GM12878 (cell line): ENCODE measurements at regions not wholly inside any gene's neighbourhood (a gene's known extent, or its start where the extent isn't known, plus 50 kb on each side); places are given as distances from the start of the nearest gene placed in this dataset.

Source experiments
- ATAC-seq: fragments of 200-7000 bp; cut with Tn5 transposase; 3 replicates; pipeline ENCODE4 v1.9.1; 2020; ENCODE audit warnings: mild to moderate bottlenecking, moderate library complexity
- BruUV-seq: library from RNA; stranded (reverse); fragments of 400-500 nt; replicated peaks from 2 replicates; lab custom pipeline; 2021; lab: Mats Ljungman, UMichigan
- CTCF ChIA-PET: fragments of 300-600 bp; sonication (Branson Sonifier 250); formaldehyde crosslinking; extraction: SDS; loops from one replicate; lab custom pipeline; 2021; ENCODE audit warnings: inconsistent platforms; lab: Yijun Ruan, JAX
- POLR2A ChIA-PET: fragments of 350-600 bp; formaldehyde crosslinking; extraction: SDS; loops from one replicate; lab custom pipeline; 2021; ENCODE audit warnings: inconsistent platforms; lab: Charles Lee
- RAD21 ChIA-PET: fragments of 300-600 bp; sonication (Branson Sonifier 250); formaldehyde crosslinking; loops from one replicate; lab custom pipeline; 2023; ENCODE audit warnings: antibody characterized with exemption; ENCODE audit not compliant: unreplicated experiment; lab: Charles Lee
- SMC1A ChIA-PET: fragments of 300-600 bp; sonication (Branson Sonifier 250); formaldehyde crosslinking; loops from one replicate; lab custom pipeline; 2023; ENCODE audit not compliant: unreplicated experiment, uncharacterized antibody; lab: Charles Lee
- DNase-seq: peaks from one replicate; pipeline ENCODE4 v3.0.0-alpha.2; 2011; ENCODE audit warnings: low read depth, low spot score
- FAIRE-seq: peaks from 3 replicates; lab custom pipeline; 2011; peaks lifted over from hg19 to GRCh38; lab: Jason Lieb, UNC
- H2AFZ ChIP-seq: 2 replicates; pipeline ENCODE4 v1.6.0; 2011; ENCODE audit warnings: low read depth, low read length, control low read depth; ENCODE audit not compliant: control insufficient read depth
- H3K27ac ChIP-seq: 2 replicates; pipeline ENCODE4 v1.5.1; 2011; ENCODE audit warnings: control low read depth; ENCODE audit not compliant: control insufficient read depth, insufficient read depth
- H3K27me3 ChIP-seq, 2 experiments: replicated peaks in 1 of 2; 2 replicates each; pipeline versions ENCODE4 v1.6.0 to v1.6.1; 2011; ENCODE audit warnings: low read length in 1 of 2; ENCODE audit not compliant: control insufficient read depth in 2 of 2, insufficient read depth in 2 of 2
- H3K36me3 ChIP-seq, 2 experiments: 2 replicates each; pipeline ENCODE4 v1.5.1; 2011; ENCODE audit warnings: low read length in 1 of 2; ENCODE audit not compliant: control insufficient read depth in 2 of 2, insufficient read depth in 2 of 2
- H3K4me1 ChIP-seq: 2 replicates; pipeline ENCODE4 v1.6.1; 2011; ENCODE audit warnings: mild to moderate bottlenecking, low read length, moderate library complexity, mixed read lengths; ENCODE audit not compliant: control insufficient read depth, insufficient read depth
- H3K4me2 ChIP-seq: 2 replicates; pipeline ENCODE4 v1.6.0; 2011; ENCODE audit warnings: control low read depth; ENCODE audit not compliant: control insufficient read depth, insufficient read depth
- H3K4me3 ChIP-seq: fragments of 200-600 bp; sonication (generic); 2 replicates; pipeline ENCODE4 v1.5.1; 2016
- H3K79me2 ChIP-seq: 2 replicates; pipeline ENCODE4 v1.6.0; 2011; ENCODE audit warnings: low read length; ENCODE audit not compliant: control insufficient read depth, insufficient read depth
- H3K9ac ChIP-seq: 2 replicates; pipeline ENCODE4 v1.8.0; 2011; ENCODE audit warnings: low read length, control low read depth, mixed read lengths; ENCODE audit not compliant: control insufficient read depth, insufficient read depth
- H3K9me3 ChIP-seq: replicated peaks from 3 replicates; pipeline ENCODE4 v1.5.1; 2011; ENCODE audit warnings: mild to moderate bottlenecking, low read length; ENCODE audit not compliant: control insufficient read depth, insufficient read depth
- H4K20me1 ChIP-seq: 2 replicates; pipeline ENCODE4 v1.6.0; 2011; ENCODE audit not compliant: control insufficient read depth, insufficient read depth
- BACH1 ChIP-seq: fragments of 450-650 bp; IDR thresholded peaks from 2 replicates; pipeline ENCODE4 v1.6.1; 2017; ENCODE audit warnings: mild to moderate bottlenecking, borderline replicate concordance
- BRCA1 ChIP-seq: IDR thresholded peaks from 2 replicates; pipeline ENCODE4 v1.6.1; 2011; ENCODE audit warnings: low read depth, low read length, improper control_type of control experiment
- DPF2 ChIP-seq: fragments of 450-650 bp; IDR thresholded peaks from 2 replicates; pipeline ENCODE4 v1.6.1; 2017; ENCODE audit warnings: mild to moderate bottlenecking
- HDAC2 ChIP-seq: fragments of 200-600 bp; sonication (generic); IDR thresholded peaks from 2 replicates; pipeline ENCODE4 v1.6.1; 2017
- IRF4 ChIP-seq: IDR thresholded peaks from 2 replicates; pipeline ENCODE4 v1.6.1; 2011; ENCODE audit warnings: low read depth, low read length
- JUND ChIP-seq: IDR thresholded peaks from 2 replicates; pipeline ENCODE4 v1.6.1; 2012; ENCODE audit warnings: low read depth, mild to moderate bottlenecking, low read length, improper control_type of control experiment, moderate library complexity
- NFYA ChIP-seq: IDR thresholded peaks from 2 replicates; pipeline ENCODE4 v1.6.1; 2011; ENCODE audit warnings: low read depth, mild to moderate bottlenecking, low read length, improper control_type of control experiment, borderline replicate concordance
- PAX8 ChIP-seq: fragments of 450-650 bp; IDR thresholded peaks from 2 replicates; pipeline ENCODE4 v1.6.1; 2017; ENCODE audit warnings: mild to moderate bottlenecking, moderate library complexity
- PML ChIP-seq: IDR thresholded peaks from 2 replicates; pipeline ENCODE4 v1.6.1; 2012; ENCODE audit warnings: low read length, inconsistent platforms
- POLR2A ChIP-seq: IDR thresholded peaks from 2 replicates; pipeline ENCODE4 v1.6.1; 2011; ENCODE audit warnings: low read depth, mild to moderate bottlenecking, low read length
- RAD51 ChIP-seq: fragments of 450-650 bp; IDR thresholded peaks from 2 replicates; pipeline ENCODE4 v1.6.1; 2016; ENCODE audit warnings: moderate library complexity, mild to moderate bottlenecking, inconsistent platforms
- SMARCA5 ChIP-seq: fragments of 450-650 bp; IDR thresholded peaks from 2 replicates; pipeline ENCODE4 v1.6.1; 2017; ENCODE audit warnings: mild to moderate bottlenecking
- SP1 ChIP-seq: IDR thresholded peaks from one replicate; pipeline ENCODE4 v1.6.1; 2011; ENCODE audit warnings: low read depth, low read length
- ZNF384 ChIP-seq: IDR thresholded peaks from 2 replicates; pipeline ENCODE4 v1.6.1; 2012; ENCODE audit warnings: low read depth, mild to moderate bottlenecking, low read length, improper control_type of control experiment, borderline replicate concordance
- WGBS: methylation state at CpG from one replicate; pipeline ENCODE4 v1.1.6; 2016; ENCODE audit warnings: low lambda C conversion rate; ENCODE audit not compliant: insufficient replicate concordance, insufficient coverage; ENCODE audit errors: missing lambda C conversion rate; 5-methylcytosine and 5-hydroxymethylcytosine counted together
- in situ Hi-C: fragments of 300-500 bp; cut with MboI; formaldehyde crosslinking; loops from 9 replicates; pipeline ENCODE4 v1.14.3; 2018; ENCODE audit warnings: mixed read lengths
- intact Hi-C: fragments of 100-400 bp; cut with micrococcal nuclease; formaldehyde crosslinking; loops from one replicate; pipeline ENCODE4 v1.14.2; 2022; ENCODE audit not compliant: unreplicated experiment
- TF ChIP-seq, protein P1 (sequence below): fragments of 450-650 bp; IDR thresholded peaks from 2 replicates; pipeline ENCODE4 v1.6.1; 2017; ENCODE audit warnings: mild to moderate bottlenecking, moderate library complexity
- TF ChIP-seq, protein P2 (sequence below): fragments of 450-650 bp; IDR thresholded peaks from 2 replicates; pipeline ENCODE4 v1.6.1; 2017; ENCODE audit warnings: low read depth, mild to moderate bottlenecking, moderate library complexity
- TF ChIP-seq, protein P3 (sequence below): fragments of 450-650 bp; IDR thresholded peaks from 2 replicates; pipeline ENCODE4 v1.6.1; 2017; ENCODE audit warnings: mild to moderate bottlenecking

DNA sequence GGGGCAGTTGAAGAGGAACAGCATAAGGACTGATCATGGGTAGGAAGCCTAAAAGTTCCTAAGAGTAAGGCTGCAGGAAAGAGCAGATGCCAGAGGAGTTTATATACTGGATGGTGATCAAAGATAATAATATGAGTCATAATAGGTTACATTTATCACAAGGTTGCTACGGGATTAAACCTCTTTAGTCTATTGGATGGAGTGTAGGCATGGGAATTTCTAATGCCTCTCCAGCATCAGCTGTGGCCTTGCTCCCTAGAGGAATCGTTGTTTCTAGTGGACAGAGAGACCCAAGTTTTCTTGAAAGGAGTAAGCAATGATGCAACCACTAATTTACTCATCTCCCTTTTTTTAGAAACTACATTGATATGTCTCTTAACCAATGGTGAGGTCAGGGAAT is 213.4 kb downstream of the GPR37 start (continued):
- TF ChIP-seq, protein P1, sequence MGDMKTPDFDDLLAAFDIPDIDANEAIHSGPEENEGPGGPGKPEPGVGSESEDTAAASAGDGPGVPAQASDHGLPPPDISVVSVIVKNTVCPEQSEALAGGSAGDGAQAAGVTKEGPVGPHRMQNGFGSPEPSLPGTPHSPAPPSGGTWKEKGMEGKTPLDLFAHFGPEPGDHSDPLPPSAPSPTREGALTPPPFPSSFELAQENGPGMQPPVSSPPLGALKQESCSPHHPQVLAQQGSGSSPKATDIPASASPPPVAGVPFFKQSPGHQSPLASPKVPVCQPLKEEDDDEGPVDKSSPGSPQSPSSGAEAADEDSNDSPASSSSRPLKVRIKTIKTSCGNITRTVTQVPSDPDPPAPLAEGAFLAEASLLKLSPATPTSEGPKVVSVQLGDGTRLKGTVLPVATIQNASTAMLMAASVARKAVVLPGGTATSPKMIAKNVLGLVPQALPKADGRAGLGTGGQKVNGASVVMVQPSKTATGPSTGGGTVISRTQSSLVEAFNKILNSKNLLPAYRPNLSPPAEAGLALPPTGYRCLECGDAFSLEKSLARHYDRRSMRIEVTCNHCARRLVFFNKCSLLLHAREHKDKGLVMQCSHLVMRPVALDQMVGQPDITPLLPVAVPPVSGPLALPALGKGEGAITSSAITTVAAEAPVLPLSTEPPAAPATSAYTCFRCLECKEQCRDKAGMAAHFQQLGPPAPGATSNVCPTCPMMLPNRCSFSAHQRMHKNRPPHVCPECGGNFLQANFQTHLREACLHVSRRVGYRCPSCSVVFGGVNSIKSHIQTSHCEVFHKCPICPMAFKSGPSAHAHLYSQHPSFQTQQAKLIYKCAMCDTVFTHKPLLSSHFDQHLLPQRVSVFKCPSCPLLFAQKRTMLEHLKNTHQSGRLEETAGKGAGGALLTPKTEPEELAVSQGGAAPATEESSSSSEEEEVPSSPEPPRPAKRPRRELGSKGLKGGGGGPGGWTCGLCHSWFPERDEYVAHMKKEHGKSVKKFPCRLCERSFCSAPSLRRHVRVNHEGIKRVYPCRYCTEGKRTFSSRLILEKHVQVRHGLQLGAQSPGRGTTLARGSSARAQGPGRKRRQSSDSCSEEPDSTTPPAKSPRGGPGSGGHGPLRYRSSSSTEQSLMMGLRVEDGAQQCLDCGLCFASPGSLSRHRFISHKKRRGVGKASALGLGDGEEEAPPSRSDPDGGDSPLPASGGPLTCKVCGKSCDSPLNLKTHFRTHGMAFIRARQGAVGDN: no peak
- no peak for TF ChIP-seq SMARCA5
- TF ChIP-seq, all 136 proteins: peak for 0

DNA sequence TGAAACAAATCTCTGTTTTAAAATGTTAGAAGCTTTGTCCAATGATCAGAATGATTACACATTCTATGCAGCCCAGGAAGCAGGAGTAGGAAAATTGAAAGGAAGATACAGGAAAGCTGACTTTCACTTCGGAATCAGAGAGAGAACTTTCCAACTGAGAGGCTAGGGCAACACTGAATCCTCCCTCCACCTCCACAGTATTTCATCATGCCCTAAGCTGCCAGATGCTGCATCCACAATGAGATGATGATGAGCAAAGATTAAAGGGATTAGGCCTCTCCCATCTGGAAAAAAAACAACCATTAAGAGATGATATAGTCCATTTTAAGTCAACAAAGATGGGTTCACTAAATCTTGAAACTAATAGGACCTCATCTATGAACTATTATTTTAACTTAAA is 215.6 kb downstream of the GPR37 start:
- RAD21 ChIA-PET: interaction anchor here (1.4 kb wide), 1 partner anchor 14 kb away, joined by 3 read pairs; no protein-coding TSS in a partner anchor

More for the DNA sequence above, 215.6 kb downstream of the GPR37 start:
- in situ Hi-C loops (no loop called here), intact Hi-C loops (no loop called here)
- Histone ChIP-seq H3K27ac (no peak overlapping the region), H2AFZ (no peak overlapping the region), H3K9me3 (no peaks in the 10 kb centered on the region), H3K9ac (no peak overlapping the region), H3K4me2 (no peak overlapping the region), H3K79me2 (no peaks in the 10 kb centered on the region), H3K4me3 (no peak overlapping the region), H3K27me3 (no peaks in the 10 kb centered on the region; a peak in 1 of 4 replicates), H4K20me1 (no peaks in the 10 kb centered on the region), H3K4me1 (no peaks in the 10 kb centered on the region), H3K36me3 (no peaks in the 10 kb centered on the region)
- POLR2A ChIA-PET: no interaction called here
- SMC1A ChIA-PET: no interaction called here
- DNase-seq (no peak), ATAC-seq (no peak), FAIRE-seq (no peak)
- no TSS peak for BruUV-seq
- WGBS: 5% methylated on average over 1 of the region's 1 CpG
- CTCF ChIA-PET: no interaction called here
- TF ChIP-seq, protein P2, sequence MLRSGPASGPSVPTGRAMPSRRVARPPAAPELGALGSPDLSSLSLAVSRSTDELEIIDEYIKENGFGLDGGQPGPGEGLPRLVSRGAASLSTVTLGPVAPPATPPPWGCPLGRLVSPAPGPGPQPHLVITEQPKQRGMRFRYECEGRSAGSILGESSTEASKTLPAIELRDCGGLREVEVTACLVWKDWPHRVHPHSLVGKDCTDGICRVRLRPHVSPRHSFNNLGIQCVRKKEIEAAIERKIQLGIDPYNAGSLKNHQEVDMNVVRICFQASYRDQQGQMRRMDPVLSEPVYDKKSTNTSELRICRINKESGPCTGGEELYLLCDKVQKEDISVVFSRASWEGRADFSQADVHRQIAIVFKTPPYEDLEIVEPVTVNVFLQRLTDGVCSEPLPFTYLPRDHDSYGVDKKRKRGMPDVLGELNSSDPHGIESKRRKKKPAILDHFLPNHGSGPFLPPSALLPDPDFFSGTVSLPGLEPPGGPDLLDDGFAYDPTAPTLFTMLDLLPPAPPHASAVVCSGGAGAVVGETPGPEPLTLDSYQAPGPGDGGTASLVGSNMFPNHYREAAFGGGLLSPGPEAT: no peak
- no peak for TF ChIP-seq ZNF384
- TF ChIP-seq RAD51: no peak
- TF ChIP-seq SP1: no peak
- TF ChIP-seq POLR2A: no peak
- TF ChIP-seq BACH1: no peak
- TF ChIP-seq, protein P3, sequence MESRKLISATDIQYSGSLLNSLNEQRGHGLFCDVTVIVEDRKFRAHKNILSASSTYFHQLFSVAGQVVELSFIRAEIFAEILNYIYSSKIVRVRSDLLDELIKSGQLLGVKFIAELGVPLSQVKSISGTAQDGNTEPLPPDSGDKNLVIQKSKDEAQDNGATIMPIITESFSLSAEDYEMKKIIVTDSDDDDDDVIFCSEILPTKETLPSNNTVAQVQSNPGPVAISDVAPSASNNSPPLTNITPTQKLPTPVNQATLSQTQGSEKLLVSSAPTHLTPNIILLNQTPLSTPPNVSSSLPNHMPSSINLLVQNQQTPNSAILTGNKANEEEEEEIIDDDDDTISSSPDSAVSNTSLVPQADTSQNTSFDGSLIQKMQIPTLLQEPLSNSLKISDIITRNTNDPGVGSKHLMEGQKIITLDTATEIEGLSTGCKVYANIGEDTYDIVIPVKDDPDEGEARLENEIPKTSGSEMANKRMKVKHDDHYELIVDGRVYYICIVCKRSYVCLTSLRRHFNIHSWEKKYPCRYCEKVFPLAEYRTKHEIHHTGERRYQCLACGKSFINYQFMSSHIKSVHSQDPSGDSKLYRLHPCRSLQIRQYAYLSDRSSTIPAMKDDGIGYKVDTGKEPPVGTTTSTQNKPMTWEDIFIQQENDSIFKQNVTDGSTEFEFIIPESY: no peak
- no peak for TF ChIP-seq JUND
- no peak for TF ChIP-seq BRCA1
- no peak for TF ChIP-seq IRF4
- no peak for TF ChIP-seq DPF2
- TF ChIP-seq PAX8: no peak
- no peak for TF ChIP-seq NFYA
- no peak for TF ChIP-seq SMARCA5
- no peak for TF ChIP-seq HDAC2
- no peak for TF ChIP-seq PML
